GM12891 (cell line): ENCODE measurements at regions not wholly inside any gene's neighbourhood (a gene's known extent, or its start where the extent isn't known, plus 50 kb on each side); places are given as distances from the start of the nearest gene placed in this dataset.

ENCODE experiments used
- POLR2A ChIP-seq: IDR thresholded peaks from 2 replicates; pipeline ENCODE4 v1.6.1; 2011; ENCODE audit warnings: low read depth, low read length, control low read depth
- POLR2AphosphoS5 ChIP-seq: IDR thresholded peaks from 2 replicates; pipeline ENCODE4 v1.6.1; 2011; ENCODE audit warnings: low read depth, low read length, control low read depth
- TAF1 ChIP-seq: IDR thresholded peaks from 2 replicates; pipeline ENCODE4 v1.6.1; 2011; ENCODE audit warnings: low read depth, low read length, control low read depth

DNA sequence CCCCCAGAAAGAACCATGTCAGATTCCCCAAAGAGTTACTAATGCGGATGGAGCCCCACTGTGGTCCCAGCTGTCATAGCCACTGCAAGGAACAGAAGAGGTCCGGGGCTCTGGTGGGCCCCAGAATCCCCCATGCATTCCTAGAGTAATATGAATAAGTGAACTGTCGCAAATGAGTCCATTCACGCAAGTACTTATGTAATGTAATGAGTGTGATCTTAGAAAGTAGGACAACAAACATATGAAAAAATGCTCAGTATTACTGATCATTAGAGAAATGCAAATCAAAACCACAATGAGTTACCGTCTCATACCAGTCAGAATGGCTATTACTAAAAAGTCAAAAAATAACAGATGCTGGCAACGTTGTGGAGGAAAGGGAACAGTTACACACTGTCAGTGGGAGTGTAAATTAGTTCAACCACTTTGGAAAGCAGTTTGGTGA is 141.5 kb upstream of the RBPJ start:
- TF ChIP-seq POLR2A (no peak), POLR2AphosphoS5 (no peak), TAF1 (no peak)
